ENCODE measurements at regions not wholly inside any gene's neighbourhood (a gene's known extent, or its start where the extent isn't known, plus 50 kb on each side); places are given as distances from the start of the nearest gene placed in this dataset.

GRCh38 chr6:81166770-81167169 lies 585.7 kb downstream of the TENT5A start:
- TF ChIP-seq CTCF (IDR thresholded peaks at IDR 0.05) (no peak), POLR2A (IDR thresholded peaks at IDR 0.05) (no peak), POLR2AphosphoS5 (IDR thresholded peaks at IDR 0.05) (no peak)

Measured in transverse colon (tissue), 4 donors.